Stimulated activated CD4-positive, alpha-beta T cell treated with anti-CD3 and anti-CD28 coated beads, Interleukin-15, amount 100 ng/mL, for 48 hours (primary cell): ENCODE measurements at regions not wholly inside any gene's neighbourhood (a gene's known extent, or its start where the extent isn't known, plus 50 kb on each side); places are given as distances from the start of the nearest gene placed in this dataset.
"Not testable (repeated sequence)": the region's sequence is repeated elsewhere in the genome, so short reads cannot be mapped to it uniquely, and the experiment has no call there.

ENCODE experiments used
- DNase-seq, 2 donors: peaks; one replicate each; pipeline ENCODE4 v3.0.0-alpha.2; 2020; ENCODE audit warnings: low read depth in 2 of 2

DNA sequence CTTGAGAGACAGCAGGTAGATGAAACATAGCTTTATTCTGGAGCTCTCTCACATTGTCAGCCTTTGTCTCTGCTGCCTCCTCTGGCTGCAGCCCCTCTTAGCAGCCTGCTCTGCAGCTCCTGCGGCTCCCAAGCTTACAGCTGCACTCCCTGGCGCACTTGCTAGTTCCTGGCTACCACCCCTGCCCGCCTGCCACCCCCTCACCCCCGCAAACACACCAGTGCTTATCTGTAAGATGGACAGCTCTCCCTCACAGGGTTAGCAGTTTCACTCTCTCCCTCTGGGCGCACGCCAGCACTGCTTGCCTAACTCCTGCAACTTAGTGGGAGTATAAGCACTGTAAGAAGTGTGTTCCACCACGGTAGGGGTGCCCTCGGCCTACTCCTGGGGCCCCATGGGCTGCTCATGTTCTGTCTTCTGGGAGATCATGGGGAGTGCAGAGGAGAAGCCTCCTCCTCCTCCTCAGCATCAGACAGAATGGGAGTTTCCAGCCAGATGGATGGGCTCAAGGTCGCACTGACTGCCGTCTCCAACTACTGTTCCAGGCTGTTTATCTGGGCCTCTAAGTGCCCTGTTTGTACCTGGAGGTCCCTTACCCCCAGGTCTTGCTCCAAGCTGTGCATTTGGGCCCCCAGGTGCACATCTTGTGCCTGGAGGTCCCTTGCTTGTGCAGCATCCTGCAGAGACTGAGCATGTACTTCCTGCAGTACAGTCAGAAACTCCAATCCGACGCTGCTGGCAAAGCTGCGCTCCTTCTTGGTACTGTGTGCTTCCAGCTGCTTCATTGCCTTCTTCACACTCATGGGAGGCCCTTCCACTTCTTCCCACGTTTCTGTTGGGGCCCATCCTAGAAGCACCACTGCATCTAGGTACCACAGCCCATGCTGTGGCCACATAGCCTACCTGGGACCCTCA, 1388.1 kb downstream of the AMY1C start:
- no peak for DNase-seq

DNA sequence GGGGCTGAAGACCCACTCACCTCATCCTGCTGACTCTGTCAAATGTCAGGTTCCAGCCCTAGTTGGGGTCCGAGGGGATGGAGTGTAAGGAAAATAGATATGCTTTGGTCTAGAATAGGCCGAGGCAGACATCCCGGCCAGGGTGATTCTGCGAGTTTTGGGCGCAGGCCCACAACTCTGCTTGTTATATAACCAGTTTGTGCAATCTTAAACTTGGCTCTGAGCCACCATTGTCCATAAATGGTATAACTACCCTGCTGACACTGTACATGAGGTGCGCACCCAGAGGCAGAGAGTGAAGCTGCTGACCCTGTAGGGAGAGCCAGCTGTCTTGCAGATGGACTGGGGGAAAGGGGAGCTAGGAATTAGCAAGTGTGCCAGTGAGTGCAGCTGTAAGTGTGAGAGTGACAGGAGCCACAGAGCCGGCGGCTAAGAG, 1388.8 kb downstream of the AMY1C start:
- DNase-seq: no peak

DNA sequence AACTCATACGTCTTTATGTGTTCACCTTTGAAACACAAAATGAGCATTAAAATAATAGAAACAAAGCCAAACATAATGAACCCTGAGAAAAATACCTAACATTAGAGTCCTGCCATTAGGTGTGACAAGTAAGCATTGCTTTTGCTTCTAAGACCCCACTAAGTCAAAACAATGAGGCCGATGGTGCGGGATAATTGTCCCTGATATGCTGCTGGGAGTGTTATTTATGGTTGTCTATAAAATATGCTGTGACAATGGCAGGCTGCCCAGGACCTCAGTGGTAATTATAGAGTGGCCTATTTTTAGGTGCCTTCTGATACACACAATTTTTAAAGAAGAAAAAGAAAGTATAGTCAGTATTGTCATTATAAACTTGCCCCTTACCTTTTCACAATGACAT, 1423.1 kb downstream of the AMY1C start:
- DNase-seq: no peak

DNA sequence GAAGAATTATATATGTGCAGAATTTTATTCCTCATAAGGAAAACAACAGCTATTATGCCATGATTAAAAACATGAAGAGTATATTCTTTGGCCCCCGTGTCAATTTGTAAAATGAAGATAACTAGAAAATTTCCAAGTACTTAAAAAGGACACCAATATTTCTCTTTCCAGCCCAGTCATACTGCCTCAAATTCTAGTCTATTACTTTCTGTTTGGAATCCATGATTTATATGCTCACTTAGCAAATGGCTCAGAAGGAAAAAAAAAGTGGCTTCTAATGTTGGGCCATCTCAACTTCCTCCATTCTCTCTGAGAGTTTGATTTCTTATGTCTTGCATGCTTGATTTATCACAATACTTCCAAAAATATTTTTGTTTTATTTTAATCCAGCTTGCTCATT, 1431.1 kb downstream of the AMY1C start:
- no peak for DNase-seq

DNA sequence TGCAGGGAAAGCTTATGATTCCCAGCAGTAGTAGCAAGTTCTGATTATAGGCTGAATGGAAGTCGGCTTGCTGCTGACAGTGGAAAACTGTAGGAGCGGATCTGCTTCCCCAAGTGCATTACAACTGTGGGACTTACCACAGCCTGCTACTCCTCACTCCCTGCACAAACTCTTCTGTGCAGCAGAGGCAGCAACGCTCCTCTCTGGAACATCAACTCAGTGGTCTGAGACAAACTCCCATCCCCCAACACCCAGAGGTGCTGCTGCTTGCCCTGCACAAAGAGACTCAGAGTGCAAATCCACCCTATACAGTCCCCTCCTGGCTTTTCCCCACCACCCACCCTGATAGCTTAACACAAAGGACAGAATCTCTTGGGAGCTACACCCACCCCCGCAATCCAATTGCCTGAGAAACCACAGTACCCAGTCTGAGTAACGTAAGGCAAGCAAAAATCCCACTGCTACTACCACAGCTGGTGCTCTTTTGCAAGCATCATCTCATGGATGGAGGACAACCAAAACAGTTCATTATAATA, 1455.2 kb downstream of the AMY1C start:
- DNase-seq: no peak

DNA sequence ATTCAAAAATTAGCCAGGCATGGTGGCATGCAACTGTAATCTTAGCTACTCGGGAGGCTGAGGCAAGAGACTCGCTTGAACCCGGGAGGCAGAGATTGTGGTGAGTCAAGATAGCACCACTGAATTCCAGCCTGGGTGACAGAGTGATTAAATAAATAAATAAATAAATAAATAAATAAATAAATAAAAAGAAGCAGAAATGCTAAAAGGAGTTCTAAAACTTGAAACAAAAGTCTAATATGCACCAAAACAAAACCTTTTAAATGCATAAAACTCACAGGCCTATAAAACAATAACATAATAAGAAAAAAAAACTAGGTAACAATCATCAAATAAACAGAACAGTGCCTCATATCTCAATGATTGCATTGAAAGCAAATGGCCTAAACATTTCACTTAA, 1458.9 kb downstream of the AMY1C start:
- DNase-seq: no peak

DNA sequence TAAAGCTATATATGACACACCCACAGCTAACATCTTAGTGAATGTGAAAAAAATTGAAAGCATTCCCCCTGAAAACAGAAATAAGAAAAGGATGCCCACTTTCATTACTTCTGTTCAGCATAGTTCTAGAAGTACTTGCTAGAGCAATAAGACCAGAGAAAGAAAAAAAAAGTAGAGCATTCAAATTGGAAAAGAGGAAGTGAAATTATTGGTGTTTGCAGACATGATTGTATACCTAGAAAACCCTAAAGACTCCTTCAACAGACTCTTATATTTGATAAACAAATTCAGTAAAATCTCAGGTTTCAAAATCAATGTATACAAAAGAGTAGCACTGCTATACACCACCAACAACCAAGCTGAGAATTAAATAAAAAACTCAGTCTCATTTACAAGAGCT, 1461.0 kb downstream of the AMY1C start:
- DNase-seq: no peak

DNA sequence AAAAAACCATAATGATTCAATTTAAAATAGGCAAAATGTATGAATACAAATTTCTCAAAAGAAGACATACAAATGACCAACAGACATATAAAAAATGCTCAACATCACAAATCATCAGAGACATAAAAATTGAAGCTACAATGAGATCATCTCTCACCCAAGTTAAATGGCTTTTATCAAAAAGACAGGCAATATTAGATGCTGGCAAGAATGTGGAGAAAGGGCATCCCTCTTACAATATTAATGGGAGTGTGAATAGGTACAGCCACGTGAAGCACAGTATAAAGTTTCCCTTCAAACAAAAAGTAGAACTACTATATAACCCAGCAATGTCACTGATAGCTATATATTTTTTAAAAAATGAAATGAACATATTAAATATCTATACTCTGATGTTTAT, 1481.7 kb downstream of the AMY1C start:
- no peak for DNase-seq

DNA sequence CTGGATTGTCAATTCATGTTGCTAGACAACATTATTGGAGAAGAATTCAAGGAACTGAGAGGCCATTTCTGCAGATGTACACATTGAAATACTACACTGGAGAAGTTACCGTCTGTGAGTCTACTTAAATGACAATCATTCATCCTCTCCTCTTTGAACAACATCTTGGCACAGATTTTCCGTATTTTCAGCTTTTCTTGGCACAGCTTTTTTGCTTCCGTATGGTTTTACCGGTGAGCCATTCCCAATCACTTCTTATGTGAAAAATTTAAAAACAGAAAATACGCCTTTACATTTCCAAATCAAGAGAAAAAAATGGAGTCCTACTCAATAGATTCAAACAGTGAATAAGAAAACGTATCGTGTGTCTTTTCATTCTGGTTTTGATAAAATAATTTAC, 1493.7 kb downstream of the AMY1C start:
- no peak for DNase-seq

DNA sequence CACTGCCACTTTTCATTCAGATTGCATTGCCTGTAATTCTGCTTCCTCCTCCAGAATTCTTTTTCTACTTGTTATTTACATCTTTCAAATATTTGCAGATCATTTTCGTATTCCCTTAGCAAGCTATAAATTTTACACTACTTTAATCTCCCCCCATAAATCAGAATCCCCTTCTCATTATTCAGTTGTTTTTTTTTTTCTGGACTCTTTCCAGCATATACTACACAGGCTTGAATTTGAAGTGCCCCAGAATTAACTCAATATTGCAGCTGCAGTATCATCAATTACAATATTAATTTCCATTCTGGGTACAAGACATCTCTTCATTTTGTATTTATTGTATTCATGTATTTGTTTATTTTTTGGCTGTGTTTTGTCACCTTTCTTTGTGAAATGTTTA, 1494.3 kb downstream of the AMY1C start:
- DNase-seq: no peak

DNA sequence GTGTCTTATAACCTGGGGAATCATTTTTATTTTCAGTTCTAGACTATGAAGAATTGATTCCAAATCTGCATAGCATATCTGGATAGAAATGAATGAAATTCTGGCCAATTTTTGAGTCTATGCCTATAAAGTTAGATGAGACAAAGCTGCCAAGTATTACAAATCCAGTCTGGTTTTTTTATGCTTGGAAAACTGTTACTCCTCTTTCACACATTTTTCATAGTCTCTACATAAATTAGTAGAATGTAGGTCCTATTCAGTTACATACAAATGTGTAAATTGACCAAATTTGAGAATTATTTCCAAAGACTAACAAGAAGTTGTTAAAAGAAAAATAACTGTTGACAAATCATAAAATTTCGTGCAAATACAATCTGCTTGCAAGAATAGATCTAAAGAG, 1505.2 kb downstream of the AMY1C start:
- no peak for DNase-seq

DNA sequence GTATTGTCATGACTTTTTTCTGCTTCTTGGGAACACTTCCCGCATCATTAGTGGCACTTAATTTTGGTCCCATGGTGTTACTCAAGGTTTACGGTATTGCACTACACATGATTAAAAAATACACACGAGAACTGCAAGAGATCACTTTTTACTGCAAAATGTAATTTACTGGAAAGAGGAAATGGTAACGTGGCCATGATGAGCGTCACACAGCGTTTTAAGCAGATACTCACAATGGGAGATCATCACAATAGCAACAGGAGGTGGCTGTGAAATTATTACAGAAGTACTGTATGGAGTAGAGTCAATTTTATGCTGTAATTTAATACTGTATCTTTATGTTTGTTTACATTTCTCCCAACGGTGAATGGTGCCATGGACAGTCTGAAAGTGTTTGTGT, 1510.3 kb downstream of the AMY1C start:
- no peak for DNase-seq

DNA sequence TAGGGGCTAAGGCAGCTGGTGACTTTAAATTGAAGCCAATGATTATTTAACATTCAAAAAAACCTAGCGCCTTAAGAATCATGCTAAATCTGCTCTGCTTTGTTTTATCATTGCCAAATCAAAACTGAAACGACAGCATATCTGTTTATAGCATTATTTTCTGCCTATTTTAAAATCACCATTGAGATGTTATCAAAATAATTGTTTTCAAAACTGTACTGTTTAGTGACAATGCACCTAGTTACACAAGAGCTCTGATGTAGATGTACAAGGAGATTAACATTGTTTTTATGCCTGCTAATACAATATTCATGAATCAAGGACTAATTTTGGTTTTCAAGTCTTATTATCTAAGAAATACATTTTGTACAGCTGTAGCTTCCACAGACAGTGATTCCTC, 1521.3 kb downstream of the AMY1C start:
- DNase-seq: no peak

DNA sequence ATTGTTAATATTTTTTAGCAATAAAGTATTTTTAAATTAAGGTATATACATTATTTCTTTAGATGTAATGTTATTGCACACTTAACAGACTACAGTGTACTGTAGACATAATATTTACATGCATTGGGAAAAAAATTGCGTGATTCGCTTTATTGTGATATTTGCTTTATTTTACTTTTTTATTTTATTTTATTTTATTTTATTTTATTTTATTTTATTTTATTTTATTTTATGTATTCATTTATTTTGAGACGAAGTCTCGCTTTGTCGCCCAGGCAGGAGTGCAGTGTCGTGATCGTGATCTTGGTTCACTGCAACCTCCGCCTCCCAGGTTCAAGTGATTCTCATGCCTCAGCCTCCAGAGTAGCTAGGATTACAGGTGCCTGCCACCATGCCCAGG, 1522.7 kb downstream of the AMY1C start:
- not testable (repeated sequence) for DNase-seq

DNA sequence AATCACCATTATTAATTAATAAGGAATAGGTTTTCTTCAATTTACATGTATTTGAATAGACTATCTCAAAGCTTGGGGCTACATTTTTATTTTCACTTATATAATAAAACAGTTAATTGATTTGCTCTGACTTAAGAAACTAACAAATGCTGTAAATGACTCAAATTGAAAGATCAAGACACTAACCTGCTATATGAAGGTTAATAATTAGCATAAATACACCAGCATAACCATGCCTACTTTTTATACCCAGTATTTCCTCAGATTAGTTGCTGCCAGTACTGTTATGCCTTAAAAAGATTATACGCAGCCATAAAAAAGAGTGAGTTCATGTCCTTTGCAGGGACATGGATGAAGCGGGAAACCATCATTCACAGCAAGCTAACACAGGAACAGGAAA, 1545.1 kb downstream of the AMY1C start:
- DNase-seq: no peak

DNA sequence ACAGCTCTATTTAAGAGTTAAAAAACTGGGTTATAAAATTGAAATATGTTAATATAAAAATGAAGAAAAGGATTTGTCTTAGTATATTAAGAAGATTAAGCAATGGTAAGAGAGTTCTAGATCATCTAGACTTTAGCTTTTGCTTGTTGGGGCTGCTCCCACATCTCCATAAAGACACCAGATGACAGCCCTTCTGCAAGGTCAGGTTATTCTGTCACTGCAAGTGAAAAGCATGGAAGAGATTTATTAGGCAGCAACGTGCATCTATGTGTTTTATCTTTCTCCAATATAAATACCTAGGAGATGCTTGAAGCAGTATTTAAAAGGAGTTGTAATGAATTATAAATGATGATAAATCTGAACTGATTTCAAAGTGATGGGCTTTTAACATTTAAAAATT, 1560.4 kb downstream of the AMY1C start:
- DNase-seq: no peak

DNA sequence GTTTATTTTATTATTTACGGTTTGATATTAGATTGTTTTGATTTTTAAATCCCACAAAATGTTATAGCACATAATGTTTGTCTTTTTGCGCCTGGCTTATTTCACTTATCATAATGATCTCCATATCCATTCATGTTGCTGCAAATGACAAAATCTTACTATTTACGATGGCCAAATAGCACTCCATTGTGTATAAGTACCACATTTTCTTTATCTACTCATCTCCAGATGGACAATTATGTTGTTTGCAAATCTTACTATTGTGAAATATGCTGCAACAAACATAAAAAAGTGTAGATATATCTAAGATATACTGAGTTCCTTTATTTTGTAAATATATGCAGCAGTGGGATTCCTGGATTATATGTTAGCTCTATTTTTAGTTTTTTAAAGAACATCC, 1568.3 kb downstream of the AMY1C start:
- no peak for DNase-seq

DNA sequence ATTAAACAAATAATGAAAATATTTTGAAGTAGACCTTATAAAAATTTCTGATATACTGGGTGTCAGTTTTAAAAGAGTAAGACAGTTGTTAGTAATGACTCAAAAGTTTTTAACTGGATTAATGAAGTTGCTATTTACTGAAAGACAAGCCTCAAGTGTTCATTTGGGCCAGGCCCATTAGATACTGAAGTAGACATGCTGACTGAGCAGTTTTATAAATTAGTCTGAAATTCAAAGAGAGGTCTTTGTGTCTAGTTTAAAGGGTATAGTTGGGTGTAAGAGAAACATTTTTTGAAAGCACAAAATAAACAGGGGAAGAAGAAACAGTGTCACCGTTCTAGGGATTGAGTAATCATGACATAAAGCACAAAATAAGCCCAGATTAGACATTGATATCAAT, 1577.2 kb downstream of the AMY1C start:
- DNase-seq: no peak

DNA sequence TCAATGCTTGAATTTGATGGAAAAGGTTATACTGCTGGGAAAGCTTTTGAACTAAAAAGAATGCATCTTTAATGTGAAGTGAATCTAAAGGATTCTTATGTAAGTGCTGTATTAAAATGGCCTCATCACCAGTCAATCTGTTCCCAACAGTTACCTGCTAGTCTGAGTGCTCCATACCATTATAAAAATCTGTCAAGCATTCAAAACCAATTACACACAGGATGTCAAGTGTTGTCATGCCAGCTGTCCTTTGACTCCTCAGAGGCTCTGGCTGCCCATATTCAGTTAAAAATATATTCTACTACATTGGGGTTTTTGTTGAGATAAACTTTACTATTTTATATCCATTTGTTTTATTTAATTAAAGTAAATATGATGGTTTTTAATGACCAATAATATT, 1587.7 kb downstream of the AMY1C start:
- no peak for DNase-seq

DNA sequence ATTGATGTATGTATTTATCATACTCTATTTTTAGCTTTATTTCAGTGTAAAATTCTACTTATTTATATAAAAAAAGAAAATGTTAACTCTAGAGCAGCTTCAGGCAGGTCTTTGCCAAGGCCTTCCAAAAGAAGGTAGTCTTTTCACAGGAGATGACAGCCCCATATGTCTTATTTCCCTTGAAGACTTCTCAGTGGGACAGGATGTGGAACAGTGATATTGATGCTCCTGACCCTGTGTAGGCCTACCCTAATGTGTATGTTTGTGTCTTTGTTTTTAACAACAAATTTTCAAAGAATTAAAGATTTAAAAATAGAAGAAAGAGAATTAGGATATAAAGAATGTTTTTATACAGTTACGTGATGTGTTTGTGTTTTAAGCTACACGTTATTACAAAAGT, 1593.6 kb downstream of the AMY1C start:
- no peak for DNase-seq

DNA sequence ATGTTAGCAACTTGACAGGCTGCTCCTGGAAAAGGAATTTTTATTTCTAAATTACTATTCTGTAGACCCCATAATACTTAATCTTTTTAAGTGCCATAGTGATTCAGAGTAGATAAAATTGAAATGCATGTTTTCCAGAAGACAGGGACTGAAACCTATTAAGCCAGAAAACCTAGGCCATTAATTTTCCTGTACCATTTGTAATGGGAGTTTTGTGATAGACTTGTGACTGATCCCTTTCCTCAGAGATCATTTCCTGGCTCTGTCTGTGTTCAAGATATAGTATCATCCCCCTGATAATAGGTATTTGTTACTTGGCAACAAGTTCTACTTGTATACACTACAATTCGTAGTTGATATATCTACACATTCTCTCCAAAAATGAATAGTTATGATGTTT, 1609.8 kb downstream of the AMY1C start:
- DNase-seq: no peak

DNA sequence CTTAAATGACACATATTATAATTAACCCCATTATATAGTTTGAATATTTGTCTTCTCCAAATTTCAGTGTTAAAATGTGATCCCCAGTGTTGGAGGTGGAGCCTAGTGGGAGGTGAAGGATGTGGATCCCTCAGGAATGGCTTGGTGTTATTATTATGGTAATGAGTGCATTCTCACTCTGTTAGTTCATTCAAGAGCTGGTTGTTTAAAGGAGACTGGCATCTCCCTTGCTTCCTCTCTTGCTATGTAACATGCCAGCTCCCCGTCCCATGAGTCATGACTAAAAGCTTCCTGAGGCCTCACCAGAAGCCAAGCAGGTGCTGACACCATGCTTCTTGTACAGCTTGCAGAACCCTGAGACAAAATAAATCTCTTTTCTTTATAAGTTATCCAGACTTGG, 1612.7 kb downstream of the AMY1C start:
- DNase-seq: no peak

DNA sequence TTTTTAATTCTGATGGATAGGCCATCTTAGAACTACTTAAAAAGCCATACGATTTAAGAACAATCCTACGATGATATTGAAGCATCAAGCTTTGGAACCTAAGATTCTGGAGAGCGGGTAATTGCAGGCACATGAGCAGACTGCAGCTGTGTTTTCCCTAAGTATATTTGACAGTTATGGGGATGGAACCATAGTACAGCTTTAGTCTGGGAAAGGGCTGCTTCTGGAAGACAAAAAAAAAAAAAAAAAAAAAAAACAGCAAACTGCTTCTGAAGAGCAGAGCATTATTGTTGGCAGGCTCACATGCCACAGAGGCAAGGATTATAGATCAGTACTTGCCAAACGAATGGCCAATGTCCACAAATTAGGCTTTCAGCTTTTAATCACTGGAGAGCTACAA, 1618.7 kb downstream of the AMY1C start:
- no peak for DNase-seq

DNA sequence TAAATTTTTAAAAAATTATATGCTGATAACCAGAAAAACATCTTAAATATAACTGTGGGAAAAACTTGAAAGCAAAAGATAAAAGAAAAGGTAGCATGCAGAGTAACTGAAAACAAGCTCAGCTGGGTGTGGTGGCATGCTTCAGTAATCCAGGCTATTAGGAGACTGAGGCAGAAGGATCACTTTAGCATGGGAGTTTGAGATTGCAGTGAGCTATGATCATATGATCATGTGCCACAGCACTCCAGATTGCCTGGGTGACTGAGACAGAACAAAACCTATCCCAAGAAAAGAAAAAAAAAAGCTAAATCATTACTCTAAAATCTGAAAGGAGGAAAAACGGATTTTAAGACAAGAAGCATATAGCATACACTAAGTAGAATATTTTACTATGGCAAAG, 1624.0 kb downstream of the AMY1C start:
- DNase-seq: no peak
